GM12892 (cell line): ENCODE measurements at regions not wholly inside any gene's neighbourhood (a gene's known extent, or its start where the extent isn't known, plus 50 kb on each side); places are given as distances from the start of the nearest gene placed in this dataset.

Source experiments
- POLR2A ChIP-seq: IDR thresholded peaks from 2 replicates; pipeline ENCODE4 v1.6.1; 2011; ENCODE audit warnings: low read depth, low read length, control low read depth
- POLR2AphosphoS5 ChIP-seq: IDR thresholded peaks from 2 replicates; pipeline ENCODE4 v1.6.1; 2011; ENCODE audit warnings: low read depth, low read length, control low read depth
- TAF1 ChIP-seq: IDR thresholded peaks from 2 replicates; pipeline ENCODE4 v1.6.1; 2011; ENCODE audit warnings: low read depth, mild to moderate bottlenecking, control low read depth, low read length, borderline replicate concordance

GRCh38 chr6:169933839-169934698 lies 182.6 kb downstream of the ERMARD start:
- TF ChIP-seq POLR2A (no peak), POLR2AphosphoS5 (no peak), TAF1 (no peak)
